ENCODE measurements at regions not wholly inside any gene's neighbourhood (a gene's known extent, or its start where the extent isn't known, plus 50 kb on each side); places are given as distances from the start of the nearest gene placed in this dataset.
A peak's percentile ranks its signal among the peaks of the same experiment; 100 is the strongest.
"Not testable (repeated sequence)": the region's sequence is repeated elsewhere in the genome, so short reads cannot be mapped to it uniquely, and the experiment has no call there.

- not testable (repeated sequence) for H3K18ac ChIP-seq (ENCODE audit: low read depth in 1 of 2, low read length in 2 of 2); H3K4me2 ChIP-seq (ENCODE audit: low read length, poor library complexity, severe bottlenecking); H2BK120ac ChIP-seq (ENCODE audit: low read depth, low read length); H3K36me3 ChIP-seq (ENCODE audit: control insufficient read depth in 1 of 2, insufficient read depth in 2 of 2, low read depth in 1 of 2, low read length in 2 of 2); H3K4me1 ChIP-seq (ENCODE audit: control insufficient read depth, insufficient read depth, low read depth, low read length); H3K4ac ChIP-seq (ENCODE audit: low read depth in 1 of 2, low read length in 2 of 2); H3K9ac ChIP-seq (ENCODE audit: low read length); H4K91ac ChIP-seq (ENCODE audit: low read length); H2BK15ac ChIP-seq (ENCODE audit: low read depth, poor library complexity, severe bottlenecking); H3K23ac ChIP-seq (ENCODE audit: low read length in 2 of 2); H2AFZ ChIP-seq (ENCODE audit: low read depth, low read length); H3K79me1 ChIP-seq (replicated peaks; ENCODE audit: low read length, poor library complexity, severe bottlenecking); H3K4me3 ChIP-seq (ENCODE audit: insufficient read depth in 1 of 2, low read depth in 1 of 2, low read length in 2 of 2); H2AK5ac ChIP-seq (ENCODE audit: low read length, severe bottlenecking); H3K27me3 ChIP-seq (ENCODE audit: control insufficient read depth in 1 of 2, insufficient read depth in 1 of 2, low read length in 2 of 2); H3K14ac ChIP-seq (ENCODE audit: low read length in 2 of 2); H2BK5ac ChIP-seq (ENCODE audit: low read depth, low read length, poor library complexity, severe bottlenecking); H4K8ac ChIP-seq (ENCODE audit: low read length); H2BK12ac ChIP-seq (ENCODE audit: low read length in 2 of 2)
- 80% methylated on average over 3 of the region's 3 CpGs for WGBS
- peak overlapping the region; percentile 92 for H3K27ac ChIP-seq (ENCODE audit: low read length, poor library complexity, severe bottlenecking)
- H3K9me3 ChIP-seq (ENCODE audit: control insufficient read depth, low read length): peaks cover 16% of the 10 kb centered on the region
- peak; percentile 55 for DNase-seq
Measured at GRCh38 chr3:78266550-78266949, 1226.7 kb downstream of the ROBO2 start.

- no peak overlapping the region for H2AFZ ChIP-seq (ENCODE audit: low read depth, low read length)
- H2BK15ac ChIP-seq (ENCODE audit: low read depth, poor library complexity, severe bottlenecking): no peak overlapping the region
- H3K14ac ChIP-seq (ENCODE audit: low read length in 2 of 2): no peak overlapping the region
- no peak overlapping the region for H3K18ac ChIP-seq (ENCODE audit: low read depth in 1 of 2, low read length in 2 of 2)
- no peak overlapping the region for H4K91ac ChIP-seq (ENCODE audit: low read length)
- H2BK12ac ChIP-seq (ENCODE audit: low read length in 2 of 2): no peak overlapping the region
- H2BK120ac ChIP-seq (ENCODE audit: low read depth, low read length): no peak overlapping the region
- H3K27me3 ChIP-seq (ENCODE audit: control insufficient read depth in 1 of 2, insufficient read depth in 1 of 2, low read length in 2 of 2): no peaks in the 10 kb centered on the region
- H3K79me1 ChIP-seq (replicated peaks; ENCODE audit: low read length, poor library complexity, severe bottlenecking): no peaks in the 10 kb centered on the region
- DNase-seq: no peak
- H3K23ac ChIP-seq (ENCODE audit: low read length in 2 of 2): no peak overlapping the region
- peak overlapping the region; percentile 92 for H3K27ac ChIP-seq (ENCODE audit: low read length, poor library complexity, severe bottlenecking)
- H3K4ac ChIP-seq (ENCODE audit: low read depth in 1 of 2, low read length in 2 of 2): no peak overlapping the region
- no peak overlapping the region for H2AK5ac ChIP-seq (ENCODE audit: low read length, severe bottlenecking)
- H4K8ac ChIP-seq (ENCODE audit: low read length): no peak overlapping the region
- H3K4me1 ChIP-seq (ENCODE audit: control insufficient read depth, insufficient read depth, low read depth, low read length): peaks cover 8% of the 10 kb centered on the region
- H3K9ac ChIP-seq (ENCODE audit: low read length): no peak overlapping the region
- no peak overlapping the region for H2BK5ac ChIP-seq (ENCODE audit: low read depth, low read length, poor library complexity, severe bottlenecking)
- no peak overlapping the region for H3K4me2 ChIP-seq (ENCODE audit: low read length, poor library complexity, severe bottlenecking)
- H3K36me3 ChIP-seq (ENCODE audit: control insufficient read depth in 1 of 2, insufficient read depth in 2 of 2, low read depth in 1 of 2, low read length in 2 of 2): peaks cover 0 to 3% of the 10 kb centered on the region in 2 experiments
- peaks cover 16% of the 10 kb centered on the region for H3K9me3 ChIP-seq (ENCODE audit: control insufficient read depth, low read length)
- no peak overlapping the region for H3K4me3 ChIP-seq (ENCODE audit: insufficient read depth in 1 of 2, low read depth in 1 of 2, low read length in 2 of 2)
Measured at GRCh38 chr3:78267235-78267634, 1227.3 kb downstream of the ROBO2 start.

GRCh38 chr3:78268087-78268486 is 1228.2 kb downstream of the ROBO2 start:
- Histone ChIP-seq H3K4me3 (ENCODE audit: insufficient read depth in 1 of 2, low read depth in 1 of 2, low read length in 2 of 2) (no peak overlapping the region), H2BK120ac (ENCODE audit: low read depth, low read length) (no peak overlapping the region), H3K9ac (ENCODE audit: low read length) (no peak overlapping the region), H3K4me2 (ENCODE audit: low read length, poor library complexity, severe bottlenecking) (no peak overlapping the region), H2AK5ac (ENCODE audit: low read length, severe bottlenecking) (no peak overlapping the region), H2AFZ (ENCODE audit: low read depth, low read length) (no peak overlapping the region), H3K23ac (ENCODE audit: low read length in 2 of 2) (no peak overlapping the region), H2BK12ac (ENCODE audit: low read length in 2 of 2) (no peak overlapping the region), H4K8ac (ENCODE audit: low read length) (no peak overlapping the region), H3K4ac (ENCODE audit: low read depth in 1 of 2, low read length in 2 of 2) (no peak overlapping the region), H3K27ac (ENCODE audit: low read length, poor library complexity, severe bottlenecking) (no peak overlapping the region), H3K14ac (ENCODE audit: low read length in 2 of 2) (no peak overlapping the region), H3K4me1 (ENCODE audit: control insufficient read depth, insufficient read depth, low read depth, low read length) (peaks cover 8% of the 10 kb centered on the region), H2BK15ac (ENCODE audit: low read depth, poor library complexity, severe bottlenecking) (no peak overlapping the region), H2BK5ac (ENCODE audit: low read depth, low read length, poor library complexity, severe bottlenecking) (no peak overlapping the region), H3K18ac (ENCODE audit: low read depth in 1 of 2, low read length in 2 of 2) (no peak overlapping the region), H3K9me3 (ENCODE audit: control insufficient read depth, low read length) (peaks cover 16% of the 10 kb centered on the region), H3K27me3 (ENCODE audit: control insufficient read depth in 1 of 2, insufficient read depth in 1 of 2, low read length in 2 of 2) (no peaks in the 10 kb centered on the region), H3K36me3 (ENCODE audit: control insufficient read depth in 1 of 2, insufficient read depth in 2 of 2, low read depth in 1 of 2, low read length in 2 of 2) (peaks cover 0 to 3% of the 10 kb centered on the region in 2 experiments), H4K91ac (ENCODE audit: low read length) (no peak overlapping the region), H3K79me1 (replicated peaks; ENCODE audit: low read length, poor library complexity, severe bottlenecking) (no peaks in the 10 kb centered on the region)
- 68% methylated on average over 2 of the region's 2 CpGs for WGBS
- DNase-seq: no peak

DNA sequence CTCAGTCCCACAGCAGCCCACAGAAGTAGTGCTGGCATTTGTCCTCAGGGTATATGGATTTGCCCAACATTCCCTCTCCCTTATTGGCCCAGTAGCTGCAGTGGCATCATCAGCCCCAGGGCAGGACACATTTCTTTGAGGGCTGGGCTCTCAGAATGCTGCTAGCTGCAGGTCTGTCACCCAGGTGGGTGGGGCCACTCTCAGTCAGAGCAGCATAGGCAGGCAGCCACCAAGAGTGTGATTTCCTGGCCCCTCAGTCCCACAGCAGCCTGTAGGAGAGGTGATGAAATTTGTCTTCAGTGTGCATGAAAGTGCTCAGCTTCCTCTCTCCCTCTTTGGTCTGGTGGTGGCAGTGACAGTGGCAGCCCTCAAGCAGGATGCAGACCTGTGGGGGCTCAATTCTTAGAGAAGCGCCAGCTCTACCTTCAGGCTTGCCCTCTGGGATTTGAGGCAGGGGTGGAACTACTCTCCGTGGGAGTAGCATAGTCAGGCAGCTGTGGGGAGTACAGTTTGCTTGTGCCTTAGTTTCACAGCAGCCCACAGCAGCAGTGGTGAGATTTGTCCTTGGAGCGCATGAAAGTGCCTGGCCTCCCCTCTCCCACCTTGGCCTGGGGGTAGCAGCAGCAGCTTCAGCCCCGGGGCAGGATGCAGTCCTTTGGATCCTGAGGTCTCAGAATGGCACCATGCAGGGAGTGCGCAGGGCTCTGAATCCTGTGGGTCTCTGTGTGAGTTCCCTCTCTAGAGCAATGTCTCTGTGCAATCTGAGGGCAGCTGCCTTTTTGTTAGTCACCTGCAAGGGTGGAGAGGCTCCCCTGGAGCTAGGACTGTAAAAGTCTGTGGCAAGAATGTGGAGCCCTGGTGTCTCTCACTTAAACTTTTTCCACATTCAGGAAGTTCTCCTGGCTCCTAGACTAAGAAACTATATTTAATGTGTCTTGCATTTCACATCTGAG is 1229.1 kb downstream of the ROBO2 start:
- no peak overlapping the region for H2BK120ac ChIP-seq (ENCODE audit: low read depth, low read length)
- H2BK12ac ChIP-seq (ENCODE audit: low read length in 2 of 2): no peak overlapping the region
- H4K8ac ChIP-seq (ENCODE audit: low read length): no peak overlapping the region
- peaks cover 16% of the 10 kb centered on the region for H3K9me3 ChIP-seq (ENCODE audit: control insufficient read depth, low read length)
- H2AK5ac ChIP-seq (ENCODE audit: low read length, severe bottlenecking): peak overlapping the region; percentile 37
- no peaks in the 10 kb centered on the region for H3K79me1 ChIP-seq (replicated peaks; ENCODE audit: low read length, poor library complexity, severe bottlenecking)
- no peak overlapping the region for H3K27ac ChIP-seq (ENCODE audit: low read length, poor library complexity, severe bottlenecking)
- H2BK5ac ChIP-seq (ENCODE audit: low read depth, low read length, poor library complexity, severe bottlenecking): no peak overlapping the region
- H2AFZ ChIP-seq (ENCODE audit: low read depth, low read length): no peak overlapping the region
- H3K18ac ChIP-seq (ENCODE audit: low read depth in 1 of 2, low read length in 2 of 2): no peak overlapping the region
- H3K4me3 ChIP-seq (ENCODE audit: insufficient read depth in 1 of 2, low read depth in 1 of 2, low read length in 2 of 2): no peak overlapping the region
- H2BK15ac ChIP-seq (ENCODE audit: low read depth, poor library complexity, severe bottlenecking): no peak overlapping the region
- H3K27me3 ChIP-seq (ENCODE audit: control insufficient read depth in 1 of 2, insufficient read depth in 1 of 2, low read length in 2 of 2): no peaks in the 10 kb centered on the region
- H3K23ac ChIP-seq (ENCODE audit: low read length in 2 of 2): no peak overlapping the region
- peak overlapping the region in 1 of 2 experiments; percentile 9 for H3K14ac ChIP-seq (ENCODE audit: low read length in 2 of 2)
- WGBS: 79% methylated on average over 5 of the region's 5 CpGs
- DNase-seq: no peak
- H3K4ac ChIP-seq (ENCODE audit: low read depth in 1 of 2, low read length in 2 of 2): no peak overlapping the region
- H4K91ac ChIP-seq (ENCODE audit: low read length): no peak overlapping the region
- no peak overlapping the region for H3K9ac ChIP-seq (ENCODE audit: low read length)
- no peak overlapping the region for H3K4me2 ChIP-seq (ENCODE audit: low read length, poor library complexity, severe bottlenecking)
- peaks cover 8% of the 10 kb centered on the region for H3K4me1 ChIP-seq (ENCODE audit: control insufficient read depth, insufficient read depth, low read depth, low read length)
- peaks cover 0 to 3% of the 10 kb centered on the region in 2 experiments for H3K36me3 ChIP-seq (ENCODE audit: control insufficient read depth in 1 of 2, insufficient read depth in 2 of 2, low read depth in 1 of 2, low read length in 2 of 2)
